Stimulated activated CD8-positive, alpha-beta memory T cell treated with anti-CD3 and anti-CD28 coated beads, Interleukin-4, amount 100 ng/mL, for 1 hour (primary cell): ENCODE measurements at regions not wholly inside any gene's neighbourhood (a gene's known extent, or its start where the extent isn't known, plus 50 kb on each side); places are given as distances from the start of the nearest gene placed in this dataset.

Experiments used
- DNase-seq, 2 donors: peaks; one replicate each; pipeline ENCODE4 v3.0.0-alpha.2; 2020; ENCODE audit warnings: low read depth in 2 of 2, low spot score in 1 of 2

DNA sequence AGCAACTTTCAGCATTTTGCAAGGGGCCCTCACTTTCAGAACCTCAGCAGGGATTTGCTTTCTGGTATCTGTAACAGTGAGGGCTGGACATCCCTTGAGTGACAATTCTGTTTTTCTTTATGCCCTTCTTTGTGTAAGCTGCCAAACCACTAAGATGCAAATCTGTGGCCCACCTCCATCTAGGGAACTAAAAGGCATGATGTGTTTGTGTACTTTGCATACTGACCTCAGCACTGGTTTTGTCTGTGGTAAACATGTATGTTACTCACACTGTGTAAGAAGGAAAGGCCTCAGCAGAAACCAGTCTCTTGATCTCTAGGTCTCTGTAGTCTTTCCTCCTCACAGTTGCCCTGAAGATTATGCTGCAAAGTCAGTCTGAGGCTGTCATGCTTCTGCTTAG, 396.6 kb upstream of the DYNLRB2 start:
- no peak for DNase-seq

DNA sequence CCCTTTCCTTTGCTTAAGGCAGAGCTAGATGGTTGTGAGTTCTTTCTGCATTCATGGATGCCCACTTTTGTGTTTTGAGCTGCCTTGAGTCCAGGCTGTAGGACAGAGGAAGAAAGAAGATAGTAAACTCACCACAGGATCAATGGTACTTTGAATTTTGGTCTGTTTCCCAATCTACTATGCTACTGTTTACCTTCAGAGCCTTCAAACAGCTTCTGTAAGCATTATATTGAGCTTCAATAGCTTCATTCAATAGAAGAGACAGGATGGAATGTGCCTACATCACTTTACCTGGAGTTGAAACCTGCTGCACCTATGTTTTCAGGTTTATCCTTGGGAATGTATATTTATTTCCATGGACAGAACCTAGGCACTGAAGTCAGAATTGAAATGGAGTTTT, 397.9 kb upstream of the DYNLRB2 start:
- no peak for DNase-seq

DNA sequence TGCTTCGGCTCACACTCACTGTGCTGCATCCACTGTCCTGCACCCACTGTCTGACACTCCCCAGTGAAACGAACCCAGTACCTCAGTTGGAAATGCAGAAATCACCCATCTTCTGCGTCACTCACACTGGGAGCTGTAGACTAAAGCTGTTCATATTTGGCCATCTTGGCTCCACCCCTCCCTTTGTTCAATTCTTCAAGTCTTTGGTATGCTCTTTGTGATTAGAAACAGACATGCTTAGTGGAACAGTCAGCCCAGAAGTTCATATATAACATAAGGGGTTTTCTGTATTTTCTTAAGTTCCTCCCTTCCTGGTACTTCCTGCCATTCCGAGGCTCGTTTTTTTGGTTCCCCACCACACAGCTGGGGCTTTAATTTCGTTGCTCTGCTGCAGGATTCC, 398.5 kb upstream of the DYNLRB2 start:
- no peak for DNase-seq

DNA sequence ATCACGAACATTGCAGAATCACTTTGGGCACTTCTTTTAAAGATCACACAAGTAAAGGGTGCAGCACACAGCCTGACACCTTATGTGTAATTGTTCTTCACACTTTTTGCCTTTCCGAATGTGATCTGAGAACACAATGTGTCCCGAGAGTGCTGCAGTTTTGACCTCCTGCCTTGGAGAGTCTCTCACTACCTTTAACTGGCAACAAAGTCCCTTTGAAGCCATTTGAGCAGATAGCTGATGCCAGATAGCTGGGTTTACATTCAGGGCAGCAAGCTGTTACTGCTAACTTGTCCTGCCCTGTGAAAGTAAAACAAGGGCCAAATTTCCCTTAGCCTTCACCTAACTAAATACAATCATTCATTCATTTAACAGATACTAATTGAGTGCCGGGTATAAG, 411.0 kb upstream of the DYNLRB2 start:
- no peak for DNase-seq

DNA sequence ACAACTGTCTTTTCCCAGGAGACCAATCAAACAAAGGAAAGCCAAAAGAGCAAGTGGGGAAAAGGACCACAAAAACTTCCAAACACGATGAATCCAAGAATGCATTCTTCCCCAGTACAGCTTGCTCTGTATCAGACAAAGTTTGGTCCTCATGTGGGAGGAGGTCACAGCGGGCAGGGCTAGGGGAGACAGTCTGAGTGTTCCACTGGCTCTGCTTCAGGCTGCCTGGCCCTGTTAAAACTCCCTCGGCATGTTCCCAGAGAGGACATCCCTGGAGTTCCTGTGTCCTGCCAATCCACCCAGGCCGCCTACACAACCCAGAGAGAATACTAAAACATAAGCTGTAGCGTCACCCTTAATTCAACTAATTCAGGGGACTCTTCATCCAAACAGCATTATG, 415.1 kb upstream of the DYNLRB2 start:
- no peak for DNase-seq

DNA sequence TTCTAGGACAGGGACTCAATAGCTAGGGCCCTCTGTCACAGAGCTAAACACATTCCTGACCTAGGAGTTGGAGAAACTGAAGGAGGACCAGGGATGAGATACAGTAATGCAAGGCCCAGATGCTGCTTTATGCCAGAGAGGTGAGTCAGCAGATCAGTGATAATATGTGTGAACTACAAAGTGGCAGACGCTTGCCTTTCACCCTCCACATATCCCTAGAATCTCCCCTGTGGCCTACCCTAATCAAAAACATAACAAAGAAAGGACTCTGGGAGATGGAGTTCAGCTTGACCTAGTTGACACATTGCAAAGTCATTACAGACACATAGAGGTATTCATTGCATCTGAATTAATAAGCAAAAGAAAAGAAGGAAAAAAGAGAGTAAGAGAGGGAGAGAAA, 417.6 kb upstream of the DYNLRB2 start:
- DNase-seq: no peak

DNA sequence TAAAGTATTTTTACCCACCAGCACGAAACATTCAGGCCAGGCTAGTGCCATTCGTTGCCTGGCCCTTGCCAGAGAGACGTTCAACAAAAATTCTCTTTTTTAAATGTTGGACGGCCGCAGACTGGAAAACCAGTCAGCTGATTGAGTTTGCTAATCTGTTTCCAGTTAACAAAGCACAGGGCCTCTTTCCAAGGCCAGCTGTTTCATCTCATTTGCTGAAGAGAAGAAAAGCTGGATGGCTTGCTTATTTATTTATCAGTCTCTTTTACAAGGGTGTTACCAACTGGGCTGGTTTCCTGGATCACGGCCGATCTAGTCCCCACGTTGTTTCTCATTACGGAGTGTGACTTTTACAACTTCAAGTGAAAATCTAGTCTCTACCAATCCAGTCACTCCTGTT, 418.7 kb upstream of the DYNLRB2 start:
- no peak for DNase-seq

DNA sequence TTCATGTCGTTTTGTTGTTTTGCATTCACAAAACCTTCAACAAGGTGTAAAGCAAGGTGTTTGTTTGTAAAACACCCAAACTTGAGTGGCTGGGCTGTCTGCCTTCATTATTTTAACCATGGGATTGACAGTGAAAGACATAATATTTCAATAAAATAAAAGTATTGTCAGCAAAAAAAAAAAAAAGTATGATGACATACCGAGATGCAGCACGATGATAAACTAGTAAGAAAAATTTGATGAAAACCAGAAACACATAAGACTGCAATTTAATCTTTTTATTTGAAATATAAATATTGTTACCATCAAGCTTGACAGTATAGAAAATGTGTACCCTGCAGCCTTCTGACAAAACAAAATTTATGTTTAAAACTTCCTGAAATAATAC, 419.3 kb upstream of the DYNLRB2 start:
- no peak for DNase-seq

DNA sequence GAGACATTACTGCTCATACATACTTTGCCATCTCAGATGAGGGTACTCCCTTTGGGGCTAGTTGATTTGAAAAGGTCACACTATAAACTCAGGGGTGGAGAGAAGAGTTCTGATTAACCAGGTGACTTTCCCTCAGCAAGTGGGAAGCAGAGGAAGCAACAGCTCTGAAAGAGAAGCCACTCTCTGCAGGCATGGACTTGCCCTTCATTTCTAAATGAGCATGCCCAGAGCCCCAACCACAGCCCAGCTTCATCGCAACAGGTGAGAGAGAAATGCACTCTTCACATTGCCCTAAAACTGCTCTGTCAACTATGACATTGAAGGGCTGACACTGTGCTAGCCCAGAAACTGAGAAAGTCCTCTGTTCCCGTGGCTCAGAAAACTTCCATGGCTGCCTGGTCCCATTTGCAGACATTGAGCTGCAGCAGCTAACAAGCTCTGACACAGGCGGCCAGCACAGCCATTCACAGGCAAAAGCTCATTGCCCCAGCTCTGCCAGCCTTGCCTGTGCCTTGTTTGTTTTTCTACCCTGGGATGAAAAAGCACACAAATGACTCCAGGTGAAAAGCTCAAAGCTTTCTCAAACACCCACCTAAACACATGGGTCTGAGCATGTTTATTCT, 419.8 kb upstream of the DYNLRB2 start:
- no peak for DNase-seq

DNA sequence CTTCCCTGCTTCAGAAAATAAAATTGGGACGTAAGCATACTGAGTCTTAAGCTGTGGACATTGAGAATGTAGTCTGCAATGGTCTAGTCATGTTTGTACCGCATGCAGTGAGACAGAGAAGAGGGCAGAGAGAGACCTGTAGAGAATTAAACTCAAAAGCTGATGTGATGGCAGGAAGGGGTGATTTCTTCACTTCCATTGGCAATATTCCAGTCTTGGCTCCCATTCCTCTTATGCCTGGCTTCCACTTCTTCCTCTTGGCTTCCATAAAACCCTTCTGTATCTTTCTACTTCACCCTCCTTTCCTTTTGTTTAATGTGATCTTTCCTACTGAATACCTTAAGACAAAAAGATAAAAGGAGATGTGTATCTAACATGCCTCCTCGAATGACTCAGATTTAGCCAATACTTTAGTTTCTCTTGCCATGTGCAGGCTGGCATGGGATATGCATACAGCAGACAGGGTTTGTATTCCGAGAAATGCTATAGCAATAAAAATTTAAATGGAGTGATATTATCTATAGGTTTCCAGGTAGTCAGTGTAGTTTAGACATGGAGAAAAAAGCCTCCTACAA, 423.1 kb upstream of the DYNLRB2 start:
- no peak for DNase-seq

DNA sequence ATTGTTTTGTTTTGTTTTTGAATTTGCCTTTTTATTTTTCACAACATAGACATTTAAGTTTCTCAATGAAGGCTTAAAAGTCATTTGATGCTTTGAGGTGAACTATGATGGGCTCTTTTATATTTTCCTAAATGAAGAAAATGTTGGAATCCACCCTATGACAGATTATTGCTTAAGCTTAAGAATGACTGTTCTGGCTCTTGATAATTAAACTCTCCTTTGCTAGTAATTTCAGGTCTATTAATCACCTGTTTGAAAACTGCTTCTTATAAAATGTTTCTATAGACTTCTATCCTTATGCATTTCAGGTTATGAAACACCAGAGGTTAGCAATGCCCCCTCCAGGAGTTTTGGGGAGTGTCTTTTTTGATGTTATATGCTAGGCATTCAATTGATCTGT, 424.1 kb upstream of the DYNLRB2 start:
- DNase-seq: no peak

DNA sequence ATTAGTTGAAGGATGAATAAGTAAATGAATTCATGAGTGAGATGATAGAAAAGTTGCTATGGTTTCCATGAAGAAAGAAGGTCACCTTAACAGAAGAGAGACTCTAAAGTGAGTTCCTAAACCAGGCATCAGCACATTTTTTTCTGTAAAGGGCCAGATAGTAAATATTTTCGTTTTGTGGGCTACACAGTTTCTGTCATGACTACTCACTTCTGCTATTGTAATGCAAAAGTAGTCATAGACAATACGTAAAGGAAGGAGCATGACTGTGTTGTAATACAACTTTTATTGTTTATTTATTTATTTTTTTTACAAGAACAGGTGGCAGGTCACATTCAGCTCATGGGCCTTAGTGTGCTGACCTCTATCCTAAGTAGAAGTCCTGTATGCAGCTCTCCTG, 426.1 kb upstream of the DYNLRB2 start:
- DNase-seq: no peak

DNA sequence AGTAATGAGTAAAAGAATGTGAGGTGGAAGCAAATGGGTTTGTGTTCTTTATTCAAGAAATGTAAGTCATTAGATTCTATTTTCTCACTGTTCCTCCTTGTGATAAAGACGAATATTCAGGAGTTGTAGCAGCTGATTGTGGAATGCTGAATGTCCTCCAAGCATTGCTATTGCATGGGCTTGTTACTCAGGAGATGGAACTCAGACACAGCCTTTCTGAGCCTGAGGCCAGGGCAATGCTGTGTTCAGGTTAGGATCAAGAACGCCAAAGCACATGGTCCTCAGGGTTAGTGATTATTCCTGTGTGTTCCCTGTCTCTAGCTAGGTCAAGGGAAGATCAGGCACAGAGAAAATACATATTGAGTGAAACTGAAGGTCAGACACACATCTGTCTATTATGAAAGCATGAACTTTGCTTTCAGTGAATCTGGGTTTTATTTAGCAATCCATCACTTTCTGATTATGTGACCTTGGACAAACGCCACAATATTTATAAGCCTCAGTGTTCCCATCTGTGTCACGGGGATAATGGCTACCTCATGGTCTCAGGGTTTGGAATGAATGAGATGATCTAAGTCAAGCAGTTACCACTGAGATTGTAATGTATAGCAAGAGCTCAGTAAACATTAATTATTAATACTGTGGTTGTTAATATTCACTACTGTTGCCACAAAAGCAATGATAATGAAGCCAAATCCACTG, 426.8 kb upstream of the DYNLRB2 start:
- DNase-seq: no peak

DNA sequence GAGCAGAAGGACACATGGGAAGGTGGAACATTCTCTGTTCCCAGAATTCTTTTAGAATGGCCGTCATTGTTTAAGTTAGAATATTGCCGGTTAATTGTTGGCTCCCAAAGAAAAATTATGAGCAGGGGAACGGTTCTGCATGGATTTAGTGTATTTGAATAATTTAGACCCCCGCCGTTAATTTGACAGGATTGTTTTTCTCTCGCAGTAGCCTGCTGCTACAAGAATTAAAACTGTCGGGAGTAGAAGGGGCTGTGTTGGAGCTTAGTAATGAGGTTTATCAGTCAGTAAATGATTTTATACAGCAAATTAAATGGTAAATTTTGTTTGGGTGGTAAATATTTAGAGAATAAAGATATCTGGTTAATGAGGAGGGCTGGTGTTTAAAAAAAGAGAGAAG, 431.2 kb upstream of the DYNLRB2 start:
- DNase-seq: no peak

DNA sequence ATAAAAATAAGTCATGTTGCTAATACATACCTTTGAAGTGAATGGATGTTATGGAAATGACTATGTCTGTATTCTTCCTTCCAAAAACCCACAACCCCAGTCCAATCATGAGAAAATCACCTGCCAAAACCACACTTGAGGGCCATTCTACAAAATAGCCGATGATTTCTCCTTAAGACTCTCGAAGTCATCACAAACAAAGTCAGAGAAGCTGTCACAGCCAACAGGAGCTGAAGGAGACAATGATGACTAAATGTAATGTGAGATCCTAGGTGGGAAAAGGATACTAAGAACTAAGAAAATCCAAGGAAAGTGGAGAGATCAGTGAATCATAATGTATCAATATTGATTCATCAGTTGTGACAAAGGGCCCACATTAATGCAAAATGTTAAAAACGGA, 432.9 kb upstream of the DYNLRB2 start:
- DNase-seq: no peak

DNA sequence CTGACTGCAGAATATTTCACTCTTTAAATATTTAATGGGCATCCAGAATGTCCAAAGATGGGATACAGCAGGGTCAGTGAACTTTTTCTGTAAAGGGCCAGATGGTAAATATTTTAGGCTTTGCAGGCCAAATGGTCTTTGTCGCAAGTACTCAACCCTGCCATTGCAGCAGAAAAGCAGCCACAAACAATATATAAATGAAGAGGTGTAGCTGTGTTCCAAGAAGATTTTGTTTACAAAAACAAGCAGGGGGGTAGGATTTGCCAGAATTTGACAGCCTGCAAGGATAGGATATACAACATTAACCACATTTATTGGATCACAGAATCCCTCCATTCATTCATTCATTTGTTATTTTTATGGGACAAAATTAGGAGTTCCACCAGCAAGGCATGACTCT, 435.0 kb upstream of the DYNLRB2 start:
- DNase-seq: no peak

DNA sequence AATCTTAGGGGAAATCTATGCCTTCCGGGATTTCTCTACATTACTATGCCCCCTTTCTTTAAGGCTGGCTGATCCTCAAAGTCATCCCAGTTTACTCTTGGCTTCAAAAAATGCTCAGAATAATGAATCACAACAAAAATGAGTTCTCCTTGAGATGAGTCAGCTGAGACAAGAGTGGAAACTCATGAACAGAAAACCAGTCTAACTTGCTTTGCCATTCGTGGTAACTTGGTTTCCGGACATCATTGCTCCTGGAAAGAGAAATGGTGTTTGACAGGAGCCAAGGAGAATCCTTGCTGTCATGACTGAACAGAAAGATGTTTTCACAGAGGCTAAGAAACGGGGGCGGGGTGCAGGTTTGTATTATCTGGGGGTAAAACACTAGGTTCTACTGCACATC, 435.6 kb upstream of the DYNLRB2 start:
- DNase-seq: no peak

DNA sequence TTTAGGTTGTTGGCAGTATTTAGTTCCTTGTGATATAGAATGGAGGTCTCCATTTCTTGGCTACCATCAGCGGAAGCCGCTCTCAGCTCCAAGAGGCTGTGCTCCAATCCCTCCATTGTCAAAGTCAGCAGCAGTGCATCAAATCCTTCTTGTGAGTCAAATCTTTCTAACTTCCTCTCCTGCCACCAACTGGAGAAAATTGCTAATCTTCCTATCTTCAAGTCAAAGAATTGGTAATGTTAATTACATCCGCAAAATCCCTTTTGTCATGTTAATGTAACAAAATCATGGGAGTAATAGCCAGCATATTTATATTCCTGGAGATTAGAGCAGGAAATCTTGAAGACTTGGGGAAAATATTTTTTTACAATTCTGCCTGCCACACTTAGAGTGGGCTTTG, 436.4 kb upstream of the DYNLRB2 start:
- no peak for DNase-seq

DNA sequence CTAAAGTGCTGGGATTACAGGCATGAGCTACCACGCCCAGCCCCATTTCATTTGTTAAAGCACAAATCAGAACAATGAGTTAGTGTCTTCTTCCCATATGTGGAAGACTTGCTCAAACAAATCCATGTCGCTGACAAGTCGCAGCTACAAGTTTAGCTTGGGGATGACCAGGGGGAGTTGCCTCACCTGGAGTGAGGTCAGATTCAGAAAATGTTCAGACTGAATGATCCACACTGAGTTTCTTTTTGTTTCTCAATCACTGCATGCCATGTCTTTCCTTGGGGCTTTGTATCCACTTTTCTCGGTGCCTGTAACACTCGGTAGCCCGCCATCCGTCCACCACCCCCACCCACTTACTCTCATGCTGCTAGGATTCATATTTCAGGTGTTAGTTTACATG, 437.3 kb upstream of the DYNLRB2 start:
- DNase-seq: no peak

DNA sequence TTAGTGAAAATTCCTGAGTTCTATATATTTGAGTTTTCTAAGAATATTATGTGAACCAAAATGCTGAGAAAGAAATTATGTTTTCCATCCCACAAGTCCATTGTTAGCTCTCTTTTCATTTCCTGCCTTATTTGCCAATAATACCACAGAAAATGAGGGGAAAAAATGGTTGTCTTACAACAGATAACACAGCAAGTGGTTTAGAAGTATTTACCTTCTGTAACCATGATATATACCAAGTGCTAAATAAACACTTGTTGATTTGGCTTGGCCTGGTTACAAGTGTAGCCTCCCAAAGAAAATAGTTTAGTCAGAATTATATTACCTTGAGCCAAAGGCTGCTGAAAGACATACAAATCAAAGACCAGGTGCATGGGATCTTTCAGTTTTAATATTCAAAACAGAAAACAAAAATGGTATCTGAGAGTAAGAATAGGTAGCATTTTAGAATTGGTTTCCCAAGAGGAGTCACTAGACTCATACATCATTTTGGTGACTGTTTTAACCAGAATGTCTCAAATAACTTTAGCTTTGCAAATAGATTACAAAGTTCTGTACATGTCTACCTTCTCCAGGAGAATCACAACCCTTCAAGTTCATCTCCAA, 439.8 kb upstream of the DYNLRB2 start:
- DNase-seq: no peak

DNA sequence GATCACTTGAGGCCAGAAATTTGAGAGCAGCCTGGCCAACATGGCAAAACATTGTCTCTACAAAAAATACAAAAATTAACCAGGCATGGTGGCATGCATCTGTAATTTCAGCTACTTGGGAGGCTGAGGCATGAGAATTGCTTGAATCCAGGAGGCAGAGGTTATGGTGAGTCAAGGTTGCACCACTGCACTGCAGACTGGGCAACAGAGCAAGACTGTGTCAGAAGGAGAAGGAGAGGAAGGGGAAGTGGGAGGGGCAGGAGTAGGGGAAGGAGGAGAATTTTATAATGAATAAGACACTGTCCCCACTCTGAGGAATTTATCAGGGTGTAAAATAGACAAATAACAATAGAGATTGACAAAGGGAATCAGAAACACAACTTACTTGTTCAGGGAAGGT, 440.6 kb upstream of the DYNLRB2 start:
- DNase-seq: no peak

DNA sequence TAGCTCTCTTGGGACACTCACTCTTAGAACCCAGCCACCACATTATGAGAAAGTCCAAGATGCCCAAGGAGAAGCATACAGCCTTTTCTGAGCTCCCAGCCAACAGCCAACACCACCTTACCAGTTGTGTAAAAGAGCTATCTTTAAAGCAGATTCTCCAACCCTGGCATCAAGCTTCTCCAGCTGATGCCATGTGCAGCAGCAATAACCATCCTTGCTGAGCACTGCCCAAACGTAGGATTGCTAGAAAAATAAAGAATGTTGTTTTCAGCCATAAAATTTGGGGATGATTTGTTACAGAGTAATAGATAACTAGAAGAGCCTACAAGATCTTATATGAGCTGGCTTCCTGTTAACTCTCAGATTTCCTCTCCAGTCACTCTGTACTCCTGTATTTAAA, 443.7 kb upstream of the DYNLRB2 start:
- DNase-seq: no peak

DNA sequence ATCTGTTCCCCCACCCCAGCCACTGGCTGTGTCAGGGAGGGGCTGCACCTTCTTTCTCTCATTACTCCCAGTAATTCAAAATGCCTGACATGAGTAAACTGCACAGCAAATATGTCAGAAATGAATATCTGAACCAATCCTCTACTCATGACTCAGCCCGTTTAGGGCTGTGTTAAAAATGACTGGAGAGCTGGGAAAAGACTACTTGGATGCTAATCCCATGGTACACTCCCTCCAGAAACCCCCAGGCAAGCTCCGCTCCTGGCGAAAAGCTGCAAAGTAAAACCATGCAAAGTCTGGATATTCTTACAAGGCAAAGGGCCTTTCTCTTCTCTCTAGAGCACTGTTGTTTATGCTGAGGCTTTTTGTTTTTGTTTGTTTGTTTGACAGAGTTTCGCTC, 448.1 kb upstream of the DYNLRB2 start:
- DNase-seq: no peak
